SW 1271 (cell line): ENCODE measurements at regions not wholly inside any gene's neighbourhood (a gene's known extent, or its start where the extent isn't known, plus 50 kb on each side); places are given as distances from the start of the nearest gene placed in this dataset.

Experiments
- DNase-seq, 2 experiments: peaks; one replicate each; lab custom pipeline; 2025; lab: John Stamatoyannopoulos, UW

DNA sequence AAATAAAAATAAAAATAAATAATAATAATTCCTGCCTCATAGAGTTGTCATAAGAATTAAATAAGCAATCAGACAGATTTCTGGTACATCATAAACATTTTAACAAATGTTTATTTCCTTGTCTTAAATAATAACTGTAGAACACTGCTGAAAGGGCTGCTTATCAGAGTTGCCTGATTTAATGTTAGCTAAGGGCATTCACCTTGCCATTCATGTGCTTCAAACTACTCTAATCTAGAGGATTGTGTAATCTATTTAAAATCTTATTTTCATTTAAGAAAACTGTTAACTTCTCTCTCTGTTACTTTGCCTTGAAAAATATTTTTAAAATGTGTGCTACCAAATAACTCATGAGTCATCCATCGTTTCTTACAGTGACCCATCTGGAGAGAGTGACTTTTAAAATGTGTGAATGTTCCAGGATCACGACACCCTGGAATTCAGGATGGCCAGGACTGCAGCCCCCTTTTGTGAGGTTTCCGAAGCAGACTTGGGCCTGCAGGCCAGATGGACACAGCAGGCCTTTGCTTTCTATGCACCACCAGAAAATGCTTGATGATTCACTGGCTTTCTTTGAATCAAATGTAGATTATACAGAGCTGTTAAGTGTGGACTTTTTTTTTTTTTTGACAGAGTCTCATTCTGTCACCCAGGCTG is 109.1 kb upstream of the TNS3 start:
- DNase-seq = no peak

DNA sequence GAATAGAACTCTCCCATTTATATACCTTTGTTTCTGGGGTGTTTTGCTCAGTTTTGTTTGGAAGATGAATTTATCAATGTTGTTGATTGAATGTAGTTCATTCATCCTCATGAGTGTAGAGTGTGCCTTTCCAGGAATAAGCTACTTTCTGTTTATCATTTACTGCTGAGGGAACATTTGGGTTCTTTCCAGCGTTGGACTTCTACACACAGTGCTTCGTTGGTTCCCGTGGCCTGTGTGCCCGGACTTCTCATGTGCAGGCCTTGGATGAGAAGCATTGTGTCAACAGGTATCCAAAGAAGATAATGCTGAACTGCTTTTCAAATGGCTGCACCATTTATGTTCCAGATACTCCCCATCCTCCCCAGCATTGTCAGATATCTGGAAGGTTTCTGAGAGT is 107.6 kb upstream of the TNS3 start:
- DNase-seq = no peak

DNA sequence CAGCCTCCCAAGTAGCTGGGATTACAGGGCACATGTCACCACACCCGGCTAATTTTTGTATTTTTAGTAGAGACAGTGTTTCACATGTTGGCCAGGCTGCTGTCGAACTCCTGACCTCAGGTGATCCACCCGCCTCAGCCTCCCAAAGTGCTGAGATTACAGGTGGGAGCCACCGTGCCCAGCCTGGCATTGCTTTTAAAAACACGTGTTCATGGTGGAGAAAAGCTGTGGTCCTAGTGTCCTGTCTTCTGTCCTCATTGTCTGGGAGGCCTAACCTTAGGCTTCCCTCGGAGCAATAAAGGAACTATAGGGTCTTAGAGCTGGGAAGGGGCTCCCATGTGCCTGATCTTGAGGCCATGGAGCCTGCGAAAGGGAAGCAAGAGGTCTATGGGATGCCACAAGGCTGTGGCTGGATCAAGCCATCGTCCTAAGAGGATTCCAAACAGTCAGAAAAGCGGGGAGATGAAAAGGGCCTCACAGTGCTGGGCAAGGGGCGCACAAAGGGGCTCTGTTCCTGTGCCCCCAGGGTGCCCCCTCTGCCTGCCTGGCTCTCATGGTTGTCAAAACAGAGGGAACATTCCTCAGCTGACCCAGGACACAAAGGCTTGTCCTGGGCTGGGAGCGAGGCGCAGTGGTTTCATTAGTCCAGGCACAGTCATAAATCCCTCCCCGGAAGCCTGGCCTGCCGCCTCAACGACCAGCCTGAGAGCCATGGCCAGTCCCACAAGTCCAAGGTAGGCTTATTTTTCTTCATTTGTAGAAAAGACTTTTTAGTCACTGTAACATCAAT is 106.6 kb upstream of the TNS3 start:
- DNase-seq = no peak

DNA sequence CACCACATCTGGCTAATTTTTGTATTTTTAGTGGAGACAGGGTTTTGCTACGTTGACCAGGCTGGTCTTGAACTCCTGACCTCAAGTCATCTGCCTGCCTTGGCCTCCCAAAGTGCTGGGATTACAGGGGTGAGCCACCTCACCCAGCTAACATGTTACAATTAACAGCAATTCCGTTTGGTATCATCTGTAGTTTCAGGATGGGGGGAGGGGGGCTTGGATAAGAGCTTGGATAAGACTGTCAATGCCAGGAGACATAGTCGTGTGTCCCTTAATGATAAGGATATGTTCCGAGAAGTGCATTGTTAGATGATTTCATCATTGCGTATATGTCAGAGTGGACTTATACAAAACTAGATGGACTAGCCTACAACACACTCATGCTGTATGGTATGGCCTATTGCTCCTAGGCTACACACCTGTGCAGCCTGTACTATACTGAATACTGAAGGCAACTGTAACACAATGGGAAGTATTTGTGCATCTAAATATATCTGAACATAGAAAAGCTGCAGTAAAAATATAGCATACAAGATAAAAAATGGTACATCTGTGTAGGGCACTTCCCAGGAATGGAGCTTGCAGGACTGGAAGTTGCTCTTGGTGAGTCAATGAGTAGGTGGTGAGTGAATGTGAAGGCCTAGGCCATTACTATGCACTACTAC is 103.9 kb upstream of the TNS3 start:
- DNase-seq = no peak

DNA sequence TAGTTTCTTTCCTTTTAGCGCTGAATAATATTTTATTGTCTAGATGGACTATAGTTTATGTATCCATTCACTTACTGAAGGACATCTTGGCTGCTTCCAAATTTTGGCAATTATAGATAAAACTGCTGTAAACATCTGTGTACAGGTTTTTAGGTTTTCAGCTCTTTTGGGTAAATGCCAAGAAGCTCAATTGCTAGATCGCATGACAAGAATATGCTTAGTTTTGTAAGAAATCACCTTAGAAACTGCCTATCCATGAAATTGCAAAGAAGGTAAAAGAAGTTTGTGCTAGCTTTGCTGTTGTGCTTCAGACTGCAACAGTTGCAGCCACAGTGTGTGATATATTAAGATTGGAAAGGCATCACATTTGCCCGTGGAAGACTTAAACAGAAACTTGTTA is 103.2 kb upstream of the TNS3 start:
- DNase-seq = no peak

DNA sequence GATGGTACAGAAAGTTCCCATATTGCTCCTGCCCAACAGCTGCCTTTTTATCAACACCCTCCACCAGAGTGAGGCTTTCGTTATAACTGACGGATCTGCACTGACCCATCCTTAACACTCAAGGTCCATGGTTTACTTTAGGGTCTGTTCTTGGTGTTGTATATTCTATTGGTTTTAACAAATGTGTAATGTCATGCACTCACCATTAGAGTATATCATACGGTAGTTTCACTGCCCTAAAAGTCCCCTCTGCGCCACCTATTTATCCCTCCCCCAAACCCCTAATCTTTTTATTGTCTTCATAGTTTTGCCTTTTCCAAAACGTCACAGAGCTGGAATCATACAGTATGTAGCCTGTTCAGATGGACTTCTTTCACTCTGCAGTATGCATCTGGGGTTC is 102.8 kb upstream of the TNS3 start:
- no peak for DNase-seq

DNA sequence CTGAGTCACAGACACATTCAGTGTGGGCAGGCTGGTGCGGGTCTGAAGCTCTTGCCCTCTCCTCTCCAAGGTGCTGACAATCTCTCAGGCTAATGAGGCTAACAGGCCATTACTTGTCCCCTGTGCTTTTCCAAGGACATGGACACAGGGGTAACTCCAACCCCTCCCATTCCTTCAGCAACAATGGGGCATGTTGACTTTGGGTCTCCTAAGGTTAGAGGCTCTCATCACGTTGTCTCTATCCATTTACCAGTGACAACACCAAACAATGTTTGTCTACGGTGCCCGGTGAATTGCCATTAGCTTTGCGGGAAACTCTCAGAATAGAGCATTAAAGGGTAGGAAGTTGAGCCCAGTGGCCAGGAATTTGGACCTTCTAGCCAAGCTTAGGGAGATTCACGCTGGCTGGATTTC is 101.6 kb upstream of the TNS3 start:
- no peak for DNase-seq

DNA sequence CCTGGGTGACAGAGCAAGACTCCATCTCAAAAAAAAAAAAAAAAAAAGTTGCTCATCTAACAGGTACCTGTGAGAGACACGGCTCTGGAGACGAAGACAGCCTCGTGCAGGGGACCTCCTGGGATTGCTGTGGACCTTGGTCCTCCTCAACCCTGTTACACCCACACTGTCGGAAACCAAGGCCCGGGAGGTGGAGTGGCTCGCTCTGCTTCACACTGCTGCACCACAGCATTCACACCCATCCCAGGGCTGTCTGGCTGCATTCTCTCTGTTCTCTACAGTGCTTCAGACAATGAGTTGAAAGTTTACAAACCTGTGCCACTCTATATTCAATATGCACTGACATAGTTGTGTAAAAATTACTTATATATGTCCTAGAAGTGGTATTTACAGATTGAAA is 101.0 kb upstream of the TNS3 start:
- no peak for DNase-seq

DNA sequence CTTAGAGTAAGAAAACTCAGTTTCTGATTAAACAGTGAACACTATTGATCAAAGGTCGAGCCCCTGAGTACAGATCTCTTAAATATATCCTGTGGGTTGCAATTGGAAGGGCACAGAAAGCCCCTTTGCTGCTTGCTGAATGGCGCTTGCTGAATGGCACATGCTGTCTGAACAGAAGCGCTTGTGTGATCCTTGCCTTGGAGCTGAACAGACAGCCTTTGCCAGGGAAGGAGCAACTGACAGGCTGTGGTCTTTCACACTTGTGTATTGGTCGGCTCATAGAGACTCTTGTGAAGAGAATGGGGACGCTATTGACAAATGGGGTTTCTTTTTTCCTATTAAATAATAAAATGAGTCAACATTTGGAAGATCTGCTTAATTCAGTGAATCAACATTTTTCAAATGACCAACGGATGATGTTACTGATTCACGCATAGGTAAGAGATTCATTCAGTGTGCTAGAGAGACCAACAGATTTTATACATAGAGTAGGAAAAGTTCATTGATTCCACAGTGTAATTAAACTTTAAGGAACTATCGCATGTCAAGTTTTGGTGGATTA is 99.4 kb upstream of the TNS3 start:
- DNase-seq = no peak

DNA sequence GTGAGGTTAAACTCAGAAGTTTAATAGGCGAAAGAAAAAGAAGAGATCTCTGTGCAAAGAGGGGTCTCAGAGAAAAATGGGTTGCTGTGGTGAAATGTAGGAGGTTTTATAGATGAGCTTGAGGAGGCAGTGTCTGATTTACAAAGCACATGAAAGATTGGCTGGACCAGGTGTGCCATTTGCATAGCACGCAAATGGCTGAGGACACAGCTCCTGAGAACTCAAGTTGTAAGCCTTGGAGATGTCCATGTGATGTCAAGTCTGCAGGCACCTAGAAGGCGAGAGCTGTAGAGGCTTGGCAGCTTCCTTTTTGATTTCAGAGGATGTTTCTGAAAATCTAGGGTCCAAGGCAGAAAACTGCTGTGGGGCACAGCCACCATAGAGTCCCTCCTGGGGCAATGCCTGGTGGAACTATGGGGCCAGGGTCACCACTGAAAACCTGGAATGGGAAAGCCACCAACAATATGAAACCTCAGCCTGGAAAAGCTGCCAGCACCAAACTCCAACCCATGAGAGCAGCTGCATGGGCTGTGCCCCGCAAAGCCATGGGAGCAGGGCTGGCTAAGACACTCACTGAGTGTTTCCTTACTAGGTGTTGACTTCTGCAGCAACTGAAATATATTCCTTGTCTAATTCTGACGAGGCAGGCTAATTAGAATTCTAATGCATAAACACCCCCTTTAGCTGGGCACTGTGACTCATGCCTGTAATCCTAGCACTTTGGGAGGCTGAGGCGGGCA is 96.9 kb upstream of the TNS3 start:
- no peak for DNase-seq

DNA sequence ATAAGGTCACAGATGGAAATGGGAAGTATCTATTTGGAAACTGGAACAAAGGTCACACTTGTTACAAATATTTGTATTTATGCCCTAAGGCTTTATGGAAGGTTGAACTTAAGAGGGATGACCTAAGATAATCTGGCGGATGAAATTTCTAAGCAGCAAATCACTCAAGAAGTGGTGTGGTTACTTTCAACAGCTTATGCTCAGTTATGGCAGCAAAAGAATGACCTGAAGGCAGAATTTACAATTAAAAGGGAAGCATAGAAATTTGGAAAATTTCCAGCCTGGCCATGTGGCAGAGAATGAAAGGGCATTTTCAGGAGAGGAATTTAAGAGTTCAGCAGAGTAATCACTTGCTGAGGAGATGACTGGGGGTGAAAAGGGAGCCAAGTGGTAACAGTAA is 95.8 kb upstream of the TNS3 start:
- DNase-seq = no peak

DNA sequence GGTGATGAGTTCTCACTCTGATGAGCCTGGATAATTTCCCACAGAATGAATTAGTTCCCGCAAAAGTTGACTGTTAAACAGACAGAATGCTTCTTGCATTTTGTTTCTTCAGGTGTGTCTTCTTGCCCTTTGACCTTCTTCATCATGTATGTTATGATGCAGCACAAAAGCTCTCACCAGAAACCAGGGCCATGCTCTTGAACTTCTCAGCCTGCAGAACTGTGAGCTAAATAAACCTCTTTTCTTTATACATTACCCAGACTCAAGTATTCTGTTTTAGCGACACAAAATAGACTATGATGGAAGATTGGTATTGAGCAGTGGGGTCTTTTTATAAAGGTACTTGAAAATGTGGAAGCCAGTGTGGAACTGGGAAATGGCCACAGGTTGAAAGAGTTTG is 95.2 kb upstream of the TNS3 start:
- DNase-seq = no peak

DNA sequence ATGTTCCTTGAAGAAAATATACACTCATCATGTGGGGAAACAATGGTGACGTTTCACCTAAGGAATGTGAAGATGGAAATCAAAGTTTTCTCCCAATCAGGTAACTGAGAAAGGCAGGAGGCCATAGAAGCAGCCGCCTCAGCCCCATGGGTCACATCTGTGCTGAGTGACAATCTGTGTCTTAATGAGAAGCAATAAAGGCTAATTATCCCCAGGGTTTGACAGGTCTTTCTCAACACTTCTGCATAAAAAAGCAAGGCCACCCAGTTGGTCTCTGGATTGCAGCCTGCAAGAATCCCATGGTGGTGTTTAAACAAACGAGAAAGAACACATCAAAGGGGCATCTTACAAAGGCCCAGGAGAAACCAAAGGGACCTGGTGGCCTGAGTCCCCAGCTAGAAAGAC is 91.1 kb upstream of the TNS3 start:
- no peak for DNase-seq

DNA sequence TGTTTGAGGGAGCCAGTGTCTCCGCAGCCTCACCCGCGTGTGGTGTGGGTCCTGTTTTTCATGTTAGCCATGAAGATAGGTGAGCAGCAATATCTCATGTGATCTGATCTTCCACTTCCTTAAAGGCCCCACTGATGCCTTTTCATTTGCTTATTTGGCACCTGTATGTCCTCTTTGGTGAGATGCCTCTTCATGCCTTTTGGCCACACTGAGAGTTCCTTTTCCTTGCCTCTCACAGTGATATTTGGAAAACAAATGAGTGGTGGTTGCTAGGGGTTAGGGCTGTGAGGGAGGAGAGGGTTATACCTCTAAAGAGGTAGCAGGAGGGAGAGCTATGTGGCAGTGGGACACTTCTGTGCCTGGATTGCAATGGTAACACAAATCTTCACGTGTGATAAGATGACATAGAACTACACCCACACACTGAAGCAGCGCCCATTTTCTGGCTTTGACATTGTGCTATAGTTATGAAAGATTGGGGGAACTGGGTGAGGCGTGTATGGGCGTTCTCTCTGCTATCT is 90.4 kb upstream of the TNS3 start:
- no peak for DNase-seq

DNA sequence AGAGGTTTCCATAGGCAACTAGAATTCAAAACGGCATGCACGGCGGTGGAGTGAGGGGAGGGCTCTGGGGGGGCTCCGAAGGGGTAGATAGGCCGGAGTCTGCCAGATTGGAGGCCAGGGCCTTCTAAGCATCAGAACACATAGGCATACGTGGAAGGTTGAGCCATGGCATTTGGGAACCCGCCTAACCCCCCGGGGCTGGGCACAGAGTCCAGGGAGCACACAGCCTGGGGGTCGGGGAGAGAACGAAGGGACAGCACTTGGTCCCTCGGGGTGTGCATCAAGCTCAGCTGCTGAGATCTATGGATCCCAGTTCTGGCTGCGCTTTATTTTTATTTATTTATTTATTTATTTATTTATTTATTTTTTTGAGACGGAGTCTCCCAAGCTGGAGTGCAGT is 89.4 kb upstream of the TNS3 start:
- DNase-seq = no peak

DNA sequence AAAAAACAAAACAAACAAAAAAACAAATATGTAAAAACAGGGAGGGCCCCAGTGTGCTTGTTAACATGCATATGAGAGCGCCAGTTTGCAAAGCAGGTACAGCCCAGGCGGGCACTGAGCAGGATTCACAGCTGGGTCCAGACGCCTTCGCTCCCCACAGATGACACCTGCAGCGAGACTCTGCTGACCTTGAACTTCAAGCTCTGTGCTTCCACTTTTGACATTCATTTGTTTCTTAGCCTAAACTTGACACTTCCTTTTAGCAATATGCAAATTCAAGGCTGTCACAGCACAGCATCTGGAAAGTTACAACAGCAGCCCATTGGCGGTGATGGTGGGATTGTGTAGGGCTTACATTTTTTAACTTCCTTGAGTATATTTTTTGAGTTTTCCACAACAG is 88.8 kb upstream of the TNS3 start:
- DNase-seq = no peak

DNA sequence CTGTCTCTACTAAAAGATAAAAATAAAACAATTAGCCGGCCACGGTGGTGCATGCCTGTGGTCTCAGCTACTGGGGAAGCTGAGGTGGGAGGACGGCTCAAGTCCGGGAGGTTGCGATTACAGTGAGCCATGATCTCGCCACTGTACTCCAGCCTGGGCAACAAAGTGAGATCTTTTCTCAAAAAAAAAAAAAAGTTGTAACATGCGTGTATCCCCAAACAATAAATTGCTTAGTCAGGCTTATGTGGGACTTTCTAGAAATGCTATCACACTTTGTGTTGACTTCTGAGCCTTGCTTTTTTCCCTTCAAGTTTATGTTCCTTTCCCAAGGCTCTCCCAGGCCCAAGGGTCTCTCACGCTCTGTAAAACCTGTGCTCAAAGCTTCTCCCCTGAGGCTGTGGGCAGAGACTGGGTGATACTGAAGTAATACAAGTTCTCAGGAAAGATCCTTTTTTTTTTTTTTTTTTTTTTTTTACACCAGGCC is 88.0 kb upstream of the TNS3 start:
- no peak for DNase-seq

DNA sequence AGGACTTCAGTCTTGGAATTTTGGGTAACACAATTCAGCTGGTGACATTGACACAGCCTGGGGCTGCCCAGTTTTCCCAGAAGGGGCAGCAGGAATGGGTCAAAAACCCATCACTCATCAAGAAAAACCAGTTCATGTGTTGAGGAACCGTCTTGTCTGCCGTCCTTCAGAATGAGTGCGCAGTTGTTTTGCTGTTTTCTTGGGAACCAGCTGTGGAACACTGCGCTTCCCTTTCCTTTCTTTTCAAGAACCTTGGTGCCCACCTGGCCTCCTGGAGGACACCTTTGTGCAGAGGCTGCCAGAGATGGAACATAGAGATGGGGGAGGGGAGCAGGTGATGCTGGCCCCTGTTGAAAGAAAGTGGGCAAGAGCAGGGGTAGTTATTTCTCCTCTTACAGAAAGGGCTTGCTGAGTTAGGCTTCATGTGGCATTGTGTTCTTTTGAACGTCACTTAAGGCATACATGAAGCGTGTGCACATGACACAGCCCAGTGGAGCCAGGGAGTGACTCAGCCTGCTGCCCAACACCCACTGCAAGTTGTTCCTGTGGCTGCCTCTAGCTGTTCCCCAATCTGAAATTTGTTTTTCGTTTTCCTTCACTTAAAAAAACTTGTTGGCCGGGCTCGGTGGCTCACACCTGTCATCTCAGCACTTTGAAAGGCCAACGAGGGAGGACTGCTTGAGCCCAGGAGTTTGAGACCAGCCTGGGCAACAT is 87.4 kb upstream of the TNS3 start:
- DNase-seq = no peak

DNA sequence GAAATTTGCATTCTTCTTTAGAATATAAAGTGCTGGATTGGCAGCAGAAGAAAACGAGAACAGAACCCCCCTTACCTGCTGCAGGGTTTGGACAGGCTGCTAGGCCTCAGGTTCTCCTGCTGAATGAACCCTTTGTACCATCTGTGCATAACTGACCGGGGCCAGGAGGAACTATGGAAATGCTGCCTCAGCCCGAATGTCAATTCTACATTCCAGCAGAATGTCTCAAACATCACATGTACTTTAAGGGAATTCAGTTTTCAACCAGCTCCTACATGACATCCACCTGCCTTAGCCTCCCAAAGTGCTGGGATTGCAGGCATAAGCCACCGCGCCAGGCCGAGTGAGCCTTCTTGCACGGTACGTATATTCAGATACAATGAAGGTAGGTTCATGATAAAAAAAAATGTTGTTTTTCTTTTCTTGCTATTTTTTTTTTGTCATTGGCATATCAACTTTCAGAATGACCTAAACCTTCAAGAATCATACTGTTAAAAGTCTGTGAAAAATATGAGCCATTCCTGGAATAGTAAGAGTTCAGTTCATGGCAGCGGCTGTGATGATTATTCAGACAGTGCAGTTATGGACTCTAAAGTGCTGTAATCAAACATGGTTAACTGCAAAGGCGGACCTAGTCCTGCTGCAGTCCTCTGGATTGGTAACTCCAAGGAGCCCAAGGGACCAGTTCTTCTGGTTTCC is 84.4 kb upstream of the TNS3 start:
- no peak for DNase-seq

DNA sequence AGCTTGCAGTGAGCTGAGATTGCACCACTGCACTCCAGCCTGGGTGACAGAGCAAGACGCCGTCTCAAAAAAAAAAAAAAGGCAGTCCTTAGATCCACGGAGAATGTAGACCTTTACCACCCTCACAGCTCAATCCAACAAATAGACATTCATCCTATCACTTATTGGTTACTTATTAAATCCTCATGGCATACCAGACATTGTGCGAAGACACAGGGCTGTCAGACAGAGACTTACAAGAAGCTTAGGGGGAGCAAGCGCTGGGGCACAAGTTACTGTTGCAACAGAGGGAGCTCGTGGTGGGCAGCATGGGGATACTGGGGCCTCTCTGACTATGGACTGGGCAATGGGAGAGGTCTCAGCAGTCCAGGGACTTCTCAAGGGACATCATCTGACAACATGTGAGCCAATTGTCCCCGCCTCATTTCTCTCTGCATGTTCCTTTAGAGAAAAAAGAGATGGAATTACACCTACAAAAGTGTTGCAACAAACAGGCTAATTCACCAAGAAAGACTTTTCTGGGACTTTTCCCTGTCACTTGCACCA is 82.8 kb upstream of the TNS3 start:
- DNase-seq = no peak
